HG03159 (cell line): ENCODE measurements at regions not wholly inside any gene's neighbourhood (a gene's known extent, or its start where the extent isn't known, plus 50 kb on each side); places are given as distances from the start of the nearest gene placed in this dataset.
"Not testable (repeated sequence)": the region's sequence is repeated elsewhere in the genome, so short reads cannot be mapped to it uniquely, and the experiment has no call there.

Source experiments
- ATAC-seq: cut with Tn5 transposase; IDR thresholded peaks from one replicate; pipeline ENCODE4 v1.9.1; 2021; ENCODE audit warnings: mild to moderate bottlenecking, moderate library complexity; ENCODE audit not compliant: unreplicated experiment

DNA sequence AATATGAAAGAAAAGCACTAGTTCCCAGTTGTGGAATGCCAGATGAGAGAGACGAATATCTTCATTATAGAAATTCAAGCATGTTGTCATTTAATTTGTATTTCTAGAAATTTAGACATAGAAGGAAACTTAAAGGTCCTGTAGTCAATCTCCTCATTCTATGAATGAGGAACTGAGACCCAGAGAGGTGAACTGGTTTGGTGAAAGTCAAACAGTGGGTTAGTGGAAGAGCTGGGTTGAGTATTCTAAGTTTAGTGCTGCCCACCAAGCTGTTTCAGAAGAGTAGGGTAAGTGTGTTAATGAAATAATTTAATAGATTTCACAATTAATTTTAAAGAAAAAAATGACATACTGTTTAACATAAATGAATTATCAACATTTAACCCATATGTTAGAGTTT, 655.2 kb downstream of the FAM133A start:
- no peak for ATAC-seq

- not testable (repeated sequence) for ATAC-seq
Measured at GRCh38 chrX:94341730-94342129, 667.7 kb downstream of the FAM133A start.

DNA sequence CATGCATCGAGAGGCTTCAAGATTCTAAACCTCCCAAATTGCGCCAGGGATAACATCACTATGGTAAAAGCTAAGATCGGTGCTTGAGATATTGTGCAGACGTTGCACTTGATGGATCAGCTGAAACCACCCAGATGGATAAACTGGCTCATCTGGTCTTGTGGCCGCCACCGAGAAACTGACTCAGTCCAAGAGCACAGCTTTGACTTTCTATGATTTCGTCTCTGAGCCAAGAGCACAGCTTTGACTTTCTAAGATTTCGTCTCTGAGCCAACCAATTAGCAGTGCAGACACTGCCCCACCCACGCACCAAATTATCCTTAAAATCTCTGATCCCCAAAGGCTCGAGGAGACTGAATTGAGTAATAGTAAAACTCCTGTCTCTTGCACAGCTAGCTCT, 687.2 kb downstream of the FAM133A start:
- no peak for ATAC-seq

DNA sequence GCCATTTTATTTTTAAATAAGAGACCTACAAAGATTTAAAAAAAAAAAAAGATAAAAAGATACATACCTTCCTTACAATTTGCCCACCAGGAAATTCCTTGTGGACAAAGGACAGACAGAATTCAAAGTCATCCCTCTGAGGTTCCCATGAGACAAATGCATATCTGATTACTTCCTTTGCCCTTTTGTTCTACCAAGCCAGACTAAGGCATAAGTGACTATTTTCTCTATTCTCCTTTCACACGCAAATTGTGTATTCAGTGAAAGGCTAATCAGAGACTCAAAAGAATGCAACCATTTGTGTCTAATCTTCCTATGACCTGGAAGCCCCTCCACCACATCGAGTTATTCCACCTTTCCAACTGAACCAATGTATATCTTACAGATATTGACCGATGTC, 691.7 kb downstream of the FAM133A start:
- ATAC-seq, result no peak

DNA sequence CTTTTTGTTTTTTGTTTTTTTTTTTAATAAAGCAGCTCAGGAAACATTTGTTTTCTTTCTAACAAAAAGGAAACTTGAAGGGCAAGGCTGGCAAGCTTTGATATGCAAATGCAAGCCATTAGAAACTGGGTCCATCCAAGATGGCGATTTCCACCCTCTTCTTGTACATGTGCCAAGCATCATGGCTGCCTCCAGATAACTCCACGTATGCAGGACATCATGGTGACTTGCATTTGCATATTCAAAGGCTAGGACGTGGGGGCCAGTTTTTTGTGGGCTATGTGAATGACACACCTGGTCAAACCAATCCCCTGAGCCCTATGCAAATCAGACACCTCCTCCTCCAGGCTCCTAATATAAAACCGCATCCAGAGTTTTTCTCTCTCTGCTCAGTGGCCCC, 692.6 kb downstream of the FAM133A start:
- no peak for ATAC-seq

- ATAC-seq, result no peak
Measured at GRCh38 chrX:94389044-94389443, 715.0 kb downstream of the FAM133A start.

GRCh38 chrX:94400488-94400887, 726.5 kb downstream of the FAM133A start:
- peak; percentile 80 for ATAC-seq

GRCh38 chrX:94401426-94401825, 727.4 kb downstream of the FAM133A start:
- ATAC-seq, result no peak

DNA sequence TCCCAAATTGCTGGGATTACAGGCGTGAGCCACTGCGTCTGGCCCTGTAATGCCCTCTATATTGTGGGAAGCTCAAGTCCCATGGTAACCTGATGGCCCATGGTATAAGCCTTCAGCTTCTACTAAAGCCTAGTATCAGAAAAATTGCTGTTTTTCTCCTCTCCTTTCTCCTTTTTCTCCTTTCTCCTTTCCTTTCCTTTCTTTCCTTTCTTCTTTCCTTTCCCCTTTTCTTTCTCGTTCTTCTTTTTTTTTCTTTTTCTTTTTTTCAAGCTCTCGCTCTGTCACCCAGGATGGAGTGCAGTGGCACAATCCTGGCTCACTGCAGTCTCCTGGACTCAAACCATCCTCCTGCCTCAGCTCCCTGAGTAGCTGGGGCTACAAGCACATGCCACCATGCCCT, 740.7 kb downstream of the FAM133A start:
- ATAC-seq, result no peak

DNA sequence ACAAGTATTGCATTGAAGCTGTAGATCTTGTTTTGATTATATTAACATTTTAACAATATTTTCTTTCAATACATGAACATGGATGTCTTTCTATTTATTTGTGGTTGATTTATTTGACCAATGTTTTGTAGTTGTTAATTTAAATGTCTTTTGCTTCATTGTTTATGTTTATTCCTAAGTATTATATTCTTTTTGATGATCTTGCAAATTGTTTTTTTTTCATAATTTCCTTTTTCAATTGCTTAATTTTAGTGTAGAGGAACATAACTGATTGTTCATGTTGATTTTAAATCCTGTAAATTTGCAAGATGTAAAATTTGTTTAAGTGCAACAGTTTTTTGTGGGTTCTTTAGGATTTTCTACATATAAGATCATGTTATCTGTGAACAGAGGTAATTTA, 744.1 kb downstream of the FAM133A start:
- no peak for ATAC-seq

DNA sequence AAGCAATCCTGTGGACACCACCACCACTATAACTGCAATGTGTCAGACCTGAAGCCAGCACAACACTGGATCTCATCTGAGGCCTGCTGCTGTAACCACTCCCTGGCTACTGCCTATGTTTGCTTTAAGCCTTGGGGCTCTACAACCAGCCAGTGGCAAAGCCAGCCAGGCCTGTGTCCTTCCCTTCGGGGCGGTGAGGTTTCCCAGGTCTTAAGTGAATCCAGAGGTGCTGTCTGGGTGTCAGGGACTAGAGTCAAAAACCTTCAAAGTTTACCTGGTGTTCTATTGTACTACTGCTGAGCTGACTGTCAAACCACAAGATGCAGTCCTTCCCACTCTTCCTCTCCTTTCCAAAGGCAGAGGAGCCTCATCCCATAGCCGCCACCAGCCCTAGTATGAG, 750.5 kb downstream of the FAM133A start:
- ATAC-seq, result no peak

DNA sequence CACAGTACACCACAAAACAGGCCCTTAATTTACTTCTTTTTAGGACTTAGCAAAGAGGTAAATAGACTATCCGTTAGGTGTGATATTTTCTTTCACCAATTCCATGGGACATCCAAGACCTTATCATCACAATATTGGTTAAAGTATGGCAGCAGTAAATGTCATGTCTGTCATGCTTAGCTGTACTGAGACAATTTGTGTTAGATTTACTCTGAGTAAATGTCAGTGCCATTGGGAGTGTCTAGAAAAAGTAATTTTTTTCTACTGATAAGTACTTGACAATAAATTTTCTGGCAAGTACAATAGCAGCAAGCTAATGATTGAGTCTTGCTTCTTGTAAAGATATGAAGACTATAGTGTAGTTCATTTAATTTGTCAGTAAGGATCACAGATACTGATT, 756.1 kb downstream of the FAM133A start:
- no peak for ATAC-seq

DNA sequence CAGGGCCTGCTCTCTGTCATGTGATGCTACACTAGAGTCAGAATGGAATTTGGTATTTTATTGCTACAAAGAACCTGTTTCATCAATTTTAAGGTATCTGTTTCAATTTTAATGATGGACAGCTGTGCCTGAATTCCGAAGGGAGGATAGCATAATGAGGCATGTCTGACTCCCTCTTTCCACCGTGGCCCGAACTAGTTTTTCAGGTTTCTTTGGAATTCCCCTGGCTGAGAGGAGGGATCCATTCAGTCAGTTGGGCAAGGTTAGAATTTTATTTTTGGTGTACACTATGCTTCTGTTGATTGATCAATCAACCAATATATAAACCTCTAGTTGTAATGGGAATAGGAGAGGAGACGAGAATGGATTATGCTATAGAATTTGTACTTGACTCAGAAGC, 761.8 kb downstream of the FAM133A start:
- no peak for ATAC-seq

GRCh38 chrX:94454159-94454558, 780.2 kb downstream of the FAM133A start:
- no peak for ATAC-seq

- no peak for ATAC-seq
Measured at GRCh38 chrX:94454606-94455005, 780.6 kb downstream of the FAM133A start.

GRCh38 chrX:94455782-94456181, 781.8 kb downstream of the FAM133A start:
- ATAC-seq, result no peak

- no peak for ATAC-seq
Measured at GRCh38 chrX:94492541-94492940, 818.5 kb downstream of the FAM133A start.

GRCh38 chrX:94493405-94493804, 819.4 kb downstream of the FAM133A start:
- ATAC-seq, result no peak

DNA sequence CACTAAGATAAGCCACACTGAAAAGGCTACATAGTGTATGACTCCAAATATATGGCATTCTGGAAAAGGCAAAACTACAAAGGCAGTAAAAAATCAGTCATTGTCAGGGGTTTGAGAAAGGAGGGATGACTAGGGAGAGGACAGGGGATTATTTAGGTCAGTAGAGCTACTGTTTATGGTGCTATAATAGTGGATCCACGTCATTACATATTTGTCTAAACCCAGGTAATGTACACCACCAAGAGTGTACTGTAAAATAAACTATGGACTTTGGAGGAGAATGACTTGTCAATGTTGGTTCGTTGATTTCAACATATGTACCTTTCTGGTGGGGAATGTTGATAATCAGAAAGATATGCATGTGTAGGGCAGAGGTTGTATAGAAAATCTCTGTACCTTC, 837.6 kb downstream of the FAM133A start:
- ATAC-seq, result no peak

GRCh38 chrX:94515009-94515408, 841.0 kb downstream of the FAM133A start:
- ATAC-seq, result no peak

DNA sequence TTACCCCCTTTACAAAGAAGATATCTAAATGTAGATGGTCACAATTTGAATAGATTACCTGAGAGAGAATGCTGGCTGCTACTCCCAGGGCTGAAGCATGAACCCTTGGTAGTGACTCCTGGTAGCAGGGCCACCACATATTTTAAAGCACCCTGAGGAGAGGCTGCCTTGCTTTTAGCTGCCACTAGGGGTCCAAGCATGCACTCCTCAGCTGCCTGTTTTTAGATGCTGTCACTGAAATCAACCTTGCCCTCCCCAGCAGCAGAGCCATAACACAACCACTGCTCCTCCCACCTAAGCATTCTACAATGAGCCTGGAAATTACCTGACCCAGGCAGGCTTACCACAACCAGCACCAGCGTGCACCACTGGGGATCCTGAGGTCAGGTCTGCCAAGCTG, 850.9 kb downstream of the FAM133A start:
- ATAC-seq, result no peak

DNA sequence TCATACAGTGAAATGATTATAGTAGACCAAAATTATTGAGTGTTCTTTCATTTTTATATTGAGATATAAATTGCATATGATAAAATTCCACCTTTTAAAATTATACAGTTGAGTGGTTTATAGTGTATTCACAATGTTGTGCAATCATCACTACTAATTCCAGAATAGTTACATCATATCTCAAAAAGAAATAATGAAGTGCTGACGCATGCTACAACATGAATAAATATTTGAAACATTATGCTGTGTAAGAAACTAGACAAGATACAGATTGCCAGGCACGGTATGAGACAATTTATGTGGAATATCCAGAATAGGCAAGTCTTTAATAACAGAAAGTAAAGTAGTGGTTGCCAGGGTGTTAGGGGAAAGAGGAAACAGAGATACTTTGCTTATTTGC, 871.7 kb downstream of the FAM133A start:
- no peak for ATAC-seq

DNA sequence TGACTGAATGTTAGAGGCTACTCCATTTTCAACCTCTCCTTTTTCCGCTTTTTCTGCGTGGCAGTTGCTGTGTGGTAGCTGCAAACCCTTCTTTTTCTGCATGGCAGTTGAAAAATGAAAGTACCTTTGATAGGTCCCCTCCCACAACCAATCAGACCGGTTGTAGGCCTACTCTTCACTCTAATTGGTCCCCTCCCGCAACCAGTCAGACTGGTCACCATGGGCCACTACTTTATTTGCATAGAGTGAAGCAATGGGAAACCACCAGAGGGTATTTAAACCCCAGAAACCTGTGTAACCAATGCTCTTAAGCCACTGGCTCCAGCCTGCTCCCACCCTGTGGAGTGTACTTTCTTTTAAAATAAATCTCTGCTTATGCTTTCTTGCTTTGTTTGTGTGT, 877.8 kb downstream of the FAM133A start:
- ATAC-seq, result no peak

- no peak for ATAC-seq
Measured at GRCh38 chrX:94560930-94561329, 886.9 kb downstream of the FAM133A start.
